Kidney (tissue), 13 donors: ENCODE measurements at regions not wholly inside any gene's neighbourhood (a gene's known extent, or its start where the extent isn't known, plus 50 kb on each side); places are given as distances from the start of the nearest gene placed in this dataset.

Source experiments
- DNase-seq, 5 donors: peaks; one replicate each; pipeline ENCODE4 v3.0.0-alpha.2; 2013 to 2020
- FAIRE-seq: peaks from 2 replicates; lab custom pipeline; 2012; peaks lifted over from hg19 to GRCh38; lab: Jason Lieb, UNC
- H3K27ac ChIP-seq, 2 donors: one replicate each; pipeline ENCODE4 v1.7.0; 2013; ENCODE audit warnings: low read depth in 2 of 2, low read length in 2 of 2, inconsistent platforms in 1 of 2
- H3K27me3 ChIP-seq: one replicate; pipeline ENCODE4 v1.7.1; 2013; ENCODE audit warnings: low read length, inconsistent platforms; ENCODE audit not compliant: control insufficient read depth, insufficient read depth
- H3K36me3 ChIP-seq, 3 donors: one replicate each; pipeline versions ENCODE4 v1.7.0 to v1.7.1; 2013; ENCODE audit warnings: low read length in 3 of 3, control low read depth in 1 of 3, inconsistent platforms in 1 of 3; ENCODE audit not compliant: insufficient read depth in 3 of 3, control insufficient read depth in 2 of 3
- H3K4me1 ChIP-seq, 3 donors: one replicate each; pipeline versions ENCODE4 v1.7.0 to v1.7.1; 2013; ENCODE audit warnings: low read length in 3 of 3, inconsistent platforms in 1 of 3, low read depth in 1 of 3; ENCODE audit not compliant: control insufficient read depth in 2 of 3, insufficient read depth in 2 of 3
- H3K4me3 ChIP-seq, 3 donors: one replicate each; pipeline versions ENCODE4 v1.7.0 to v1.8.1; 2013; ENCODE audit warnings: low read length in 3 of 3, control low read depth in 1 of 3, inconsistent platforms in 1 of 3
- H3K9ac ChIP-seq, 3 donors: one replicate each; pipeline versions ENCODE4 v1.7.0 to v1.7.1; 2013; ENCODE audit warnings: low read length in 3 of 3, control low read depth in 1 of 3, inconsistent platforms in 1 of 3
- H3K9me3 ChIP-seq, 3 donors: one replicate each; pipeline versions ENCODE4 v1.7.0 to v1.7.1; 2013; ENCODE audit warnings: low read length in 3 of 3, control low read depth in 1 of 3, inconsistent platforms in 1 of 3; ENCODE audit not compliant: control insufficient read depth in 2 of 3, insufficient read depth in 1 of 3
- intact Hi-C: fragments of 100-400 bp; cut with DNase I; formaldehyde crosslinking; loops from one replicate; pipeline ENCODE4 v1.11.1; 2022
- TF ChIP-seq, protein P1 (sequence below): IDR thresholded peaks from 3 replicates; pipeline ENCODE4 v1.5.1; 2012; ENCODE audit warnings: mild to moderate bottlenecking, moderate library complexity, borderline replicate concordance; ENCODE audit not compliant: insufficient read depth; ENCODE audit errors: extremely low read depth
- donor health status: control.
- donor health status: control.
- donor health status: control.
- donor health status: control.
- donor health status: control.
- donor health status: DM: yes; HTN: yes; CAD: no.
- donor health status: Normal renal cell carcinoma (clear cell type).

- Histone ChIP-seq H3K27me3 (no peaks in the 10 kb centered on the region), H3K4me1 (no peaks in the 10 kb centered on the region), H3K9ac (no peak overlapping the region), H3K27ac (no peak overlapping the region), H3K4me3 (no peak overlapping the region), H3K36me3 (no peaks in the 10 kb centered on the region), H3K9me3 (no peaks in the 10 kb centered on the region)
- TF ChIP-seq, protein P1, sequence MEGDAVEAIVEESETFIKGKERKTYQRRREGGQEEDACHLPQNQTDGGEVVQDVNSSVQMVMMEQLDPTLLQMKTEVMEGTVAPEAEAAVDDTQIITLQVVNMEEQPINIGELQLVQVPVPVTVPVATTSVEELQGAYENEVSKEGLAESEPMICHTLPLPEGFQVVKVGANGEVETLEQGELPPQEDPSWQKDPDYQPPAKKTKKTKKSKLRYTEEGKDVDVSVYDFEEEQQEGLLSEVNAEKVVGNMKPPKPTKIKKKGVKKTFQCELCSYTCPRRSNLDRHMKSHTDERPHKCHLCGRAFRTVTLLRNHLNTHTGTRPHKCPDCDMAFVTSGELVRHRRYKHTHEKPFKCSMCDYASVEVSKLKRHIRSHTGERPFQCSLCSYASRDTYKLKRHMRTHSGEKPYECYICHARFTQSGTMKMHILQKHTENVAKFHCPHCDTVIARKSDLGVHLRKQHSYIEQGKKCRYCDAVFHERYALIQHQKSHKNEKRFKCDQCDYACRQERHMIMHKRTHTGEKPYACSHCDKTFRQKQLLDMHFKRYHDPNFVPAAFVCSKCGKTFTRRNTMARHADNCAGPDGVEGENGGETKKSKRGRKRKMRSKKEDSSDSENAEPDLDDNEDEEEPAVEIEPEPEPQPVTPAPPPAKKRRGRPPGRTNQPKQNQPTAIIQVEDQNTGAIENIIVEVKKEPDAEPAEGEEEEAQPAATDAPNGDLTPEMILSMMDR, result no peak
- FAIRE-seq (no peak), DNase-seq (no peak)
- intact Hi-C loops, result no loop called here
Measured at GRCh38 chr15:95795386-95795785, 535.1 kb upstream of the NR2F2 start.

DNA sequence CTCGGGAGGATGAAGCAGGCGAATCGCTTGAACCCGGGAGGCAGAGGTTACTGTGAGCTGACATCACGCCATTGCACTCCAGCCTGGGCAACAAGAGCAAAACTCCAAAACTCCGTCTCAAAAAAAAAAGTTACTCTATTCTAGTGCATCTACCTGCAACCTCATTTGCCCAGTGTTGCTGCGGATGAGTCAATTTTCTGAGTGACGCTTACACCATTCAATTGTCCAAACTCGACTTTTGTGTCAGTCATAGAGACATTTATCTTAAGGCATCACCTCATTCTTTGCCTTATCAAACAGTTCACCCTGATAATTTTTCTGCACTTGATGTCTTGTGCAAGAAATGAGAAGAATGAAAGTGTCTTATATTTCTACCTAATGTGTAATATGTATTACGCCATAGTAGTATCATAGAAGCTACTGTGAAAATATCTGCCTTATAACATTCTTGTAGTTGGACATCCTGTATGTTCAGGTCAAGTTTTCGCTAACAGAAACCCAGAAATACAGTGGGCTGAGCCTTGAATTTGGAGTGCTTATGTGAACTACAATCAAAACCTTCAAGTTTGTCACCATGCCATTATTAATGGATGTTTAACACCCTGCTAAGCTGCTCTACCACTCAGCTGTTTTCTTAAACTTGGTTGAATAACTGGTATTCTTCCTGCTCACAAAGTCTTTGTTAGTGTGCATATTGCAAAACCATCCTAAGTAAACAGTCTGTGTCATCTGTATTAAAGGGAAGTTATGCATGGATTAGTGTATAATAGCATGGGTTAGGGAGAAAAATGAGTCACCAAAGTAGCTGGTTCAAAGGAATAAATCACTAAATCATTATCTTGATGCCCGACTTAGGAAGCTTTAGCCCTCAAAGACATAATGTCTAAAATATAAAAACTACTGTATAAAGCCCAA, 531.0 kb upstream of the NR2F2 start:
- DNase-seq, result peak in 2 of 5 donors; percentile 11 to 28
- H3K4me3 ChIP-seq, result no peak overlapping the region
- no peaks in the 10 kb centered on the region for H3K4me1 ChIP-seq
- intact Hi-C loops, result no loop called here
- FAIRE-seq, result peak; percentile 13
- no peak overlapping the region for H3K27ac ChIP-seq
- no peak overlapping the region for H3K9ac ChIP-seq
- H3K9me3 ChIP-seq, result no peaks in the 10 kb centered on the region
- TF ChIP-seq, protein P1, result no peak
- H3K36me3 ChIP-seq, result no peaks in the 10 kb centered on the region
- H3K27me3 ChIP-seq, result no peaks in the 10 kb centered on the region

- H3K9ac ChIP-seq, result no peak overlapping the region
- H3K4me1 ChIP-seq, result no peaks in the 10 kb centered on the region
- H3K36me3 ChIP-seq, result no peaks in the 10 kb centered on the region
- TF ChIP-seq, protein P1, result no peak
- no peaks in the 10 kb centered on the region for H3K9me3 ChIP-seq
- no peak for FAIRE-seq
- no peak overlapping the region for H3K27ac ChIP-seq
- intact Hi-C loops, result no loop called here
- DNase-seq, result no peak
- H3K27me3 ChIP-seq, result no peaks in the 10 kb centered on the region
- H3K4me3 ChIP-seq, result no peak overlapping the region
Measured at GRCh38 chr15:95804484-95804883, 526.0 kb upstream of the NR2F2 start.
